Esophagus (tissue), 2 donors: ENCODE measurements at regions not wholly inside any gene's neighbourhood (a gene's known extent, or its start where the extent isn't known, plus 50 kb on each side); places are given as distances from the start of the nearest gene placed in this dataset.

Experiments
- H3K27ac ChIP-seq, 2 donors: one replicate each; pipeline ENCODE4 v1.5.1; 2013; ENCODE audit warnings: low read depth in 2 of 2, mild to moderate bottlenecking in 2 of 2, inconsistent platforms in 1 of 2, low read length in 1 of 2, moderate library complexity in 1 of 2
- H3K27me3 ChIP-seq, 2 donors: one replicate each; pipeline ENCODE4 v1.6.1; 2013; ENCODE audit warnings: low read length in 2 of 2, control low read depth in 1 of 2, mild to moderate bottlenecking in 1 of 2; ENCODE audit not compliant: insufficient read depth in 2 of 2, control insufficient read depth in 1 of 2
- H3K36me3 ChIP-seq, 2 donors: one replicate each; pipeline ENCODE4 v1.6.1; 2013; ENCODE audit warnings: low read length in 1 of 2; ENCODE audit not compliant: control insufficient read depth in 2 of 2, insufficient read depth in 2 of 2
- H3K4me1 ChIP-seq, 2 donors: one replicate each; pipeline ENCODE4 v1.6.1; 2013; ENCODE audit warnings: low read length in 1 of 2; ENCODE audit not compliant: control insufficient read depth in 2 of 2, insufficient read depth in 2 of 2
- H3K4me3 ChIP-seq, 2 donors: one replicate each; pipeline ENCODE4 v1.5.1; 2013; ENCODE audit warnings: low read length in 2 of 2, mild to moderate bottlenecking in 2 of 2, low read depth in 1 of 2, moderate library complexity in 1 of 2
- H3K9me3 ChIP-seq, 2 donors: one replicate each; pipeline ENCODE4 v1.6.1; 2013; ENCODE audit warnings: mild to moderate bottlenecking in 2 of 2, low read depth in 1 of 2, low read length in 1 of 2, moderate library complexity in 1 of 2; ENCODE audit not compliant: control insufficient read depth in 2 of 2, insufficient read depth in 1 of 2
- WGBS, 2 donors: extraction: QIAGEN DNeasy Blood & Tissue Kit; methylation state at CpG; one replicate each; pipeline ENCODE4 v1.1.7; 2013; 5-methylcytosine and 5-hydroxymethylcytosine counted together
- donor health status: healthy with polysubstance abuse.
- donor health status: Bipolar disorder and iron deficiency.

DNA sequence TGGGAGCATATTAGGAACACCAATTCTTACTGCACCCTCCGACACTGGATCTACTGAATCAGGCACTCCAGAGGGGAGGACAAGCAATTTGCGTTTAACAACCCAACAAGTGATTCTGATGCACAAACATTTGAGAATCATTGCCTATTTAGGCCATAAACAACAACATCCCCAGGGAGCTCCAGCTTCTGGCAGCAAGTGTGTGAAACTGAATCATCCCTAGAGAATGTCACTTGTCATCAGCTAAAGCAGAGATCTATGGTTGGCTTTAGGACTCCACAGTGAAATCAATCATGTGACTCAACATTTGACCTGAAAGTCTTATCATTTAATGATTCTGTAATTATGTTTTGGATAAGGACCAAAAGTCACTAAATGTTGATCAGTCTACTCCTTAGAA lies 505.0 kb upstream of the FLRT2 start:
- H3K27me3 ChIP-seq = no peaks in the 10 kb centered on the region
- H3K36me3 ChIP-seq = no peaks in the 10 kb centered on the region
- no peak overlapping the region for H3K27ac ChIP-seq
- H3K9me3 ChIP-seq = no peaks in the 10 kb centered on the region
- 82 to 86% methylated on average over 2 of the region's 2 CpGs for WGBS, 2 donors
- H3K4me3 ChIP-seq = no peak overlapping the region
- H3K4me1 ChIP-seq = no peaks in the 10 kb centered on the region

DNA sequence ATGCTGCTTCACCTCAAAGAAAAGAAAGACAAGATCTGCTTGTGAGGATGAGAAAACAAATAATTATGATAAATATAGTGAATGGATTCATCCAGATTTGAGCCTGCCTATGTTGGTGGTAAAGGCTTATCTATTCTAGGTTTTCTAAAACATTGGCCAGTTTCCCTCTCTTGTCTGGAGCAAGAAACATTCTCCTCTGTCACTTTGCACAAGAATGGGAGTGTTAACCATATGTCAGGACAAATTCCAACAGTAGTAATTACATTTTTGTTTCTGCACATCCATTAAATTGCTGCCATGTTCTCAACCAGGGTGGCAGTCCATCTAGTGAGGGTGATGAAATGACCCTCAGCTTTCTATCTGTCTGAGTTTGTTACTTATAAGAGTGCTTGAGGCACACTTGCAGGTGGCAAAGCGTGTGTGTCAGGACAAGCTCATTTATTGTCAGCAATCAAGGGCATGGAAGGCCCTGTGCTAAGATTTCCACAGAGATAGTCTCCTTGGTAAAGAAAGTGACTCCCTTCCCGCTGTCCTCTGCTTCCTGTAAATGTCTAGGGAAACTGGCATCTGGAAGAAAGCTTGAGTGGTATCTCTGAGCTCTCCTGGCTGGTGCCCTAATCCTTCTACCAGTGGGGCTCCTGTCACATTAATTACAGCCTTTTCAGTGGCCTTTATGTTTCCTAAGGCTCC lies 502.1 kb upstream of the FLRT2 start:
- H3K27me3 ChIP-seq = no peaks in the 10 kb centered on the region
- H3K9me3 ChIP-seq = no peaks in the 10 kb centered on the region
- H3K4me1 ChIP-seq = no peaks in the 10 kb centered on the region
- WGBS, 2 donors = 85% methylated on average over 2 of the region's 2 CpGs
- no peak overlapping the region for H3K27ac ChIP-seq
- H3K4me3 ChIP-seq = no peak overlapping the region
- no peaks in the 10 kb centered on the region for H3K36me3 ChIP-seq

DNA sequence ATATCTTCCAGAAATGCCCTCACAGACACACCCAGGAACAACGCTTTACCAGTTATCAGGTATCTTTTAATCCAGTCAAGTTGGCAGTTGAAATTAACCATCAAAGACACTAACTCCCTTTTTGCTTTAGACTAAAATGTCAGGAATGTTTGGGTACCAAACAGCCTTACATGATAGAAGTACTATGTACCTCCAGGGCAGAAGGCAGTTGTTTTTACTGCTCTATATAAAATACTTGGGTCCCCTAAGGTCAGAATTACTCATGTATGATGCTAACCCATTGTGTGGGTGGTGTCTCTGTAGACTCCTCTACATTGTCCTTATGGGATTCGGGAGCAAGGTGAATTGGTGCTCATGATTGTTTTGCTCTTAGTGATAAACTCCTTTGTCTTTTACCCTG lies 492.5 kb upstream of the FLRT2 start:
- no peaks in the 10 kb centered on the region for H3K27me3 ChIP-seq
- no peaks in the 10 kb centered on the region for H3K4me1 ChIP-seq
- no peaks in the 10 kb centered on the region for H3K36me3 ChIP-seq
- no peak overlapping the region for H3K4me3 ChIP-seq
- no peaks in the 10 kb centered on the region for H3K9me3 ChIP-seq
- no peak overlapping the region for H3K27ac ChIP-seq
- 88 to 90% methylated on average over 2 of the region's 2 CpGs for WGBS, 2 donors

DNA sequence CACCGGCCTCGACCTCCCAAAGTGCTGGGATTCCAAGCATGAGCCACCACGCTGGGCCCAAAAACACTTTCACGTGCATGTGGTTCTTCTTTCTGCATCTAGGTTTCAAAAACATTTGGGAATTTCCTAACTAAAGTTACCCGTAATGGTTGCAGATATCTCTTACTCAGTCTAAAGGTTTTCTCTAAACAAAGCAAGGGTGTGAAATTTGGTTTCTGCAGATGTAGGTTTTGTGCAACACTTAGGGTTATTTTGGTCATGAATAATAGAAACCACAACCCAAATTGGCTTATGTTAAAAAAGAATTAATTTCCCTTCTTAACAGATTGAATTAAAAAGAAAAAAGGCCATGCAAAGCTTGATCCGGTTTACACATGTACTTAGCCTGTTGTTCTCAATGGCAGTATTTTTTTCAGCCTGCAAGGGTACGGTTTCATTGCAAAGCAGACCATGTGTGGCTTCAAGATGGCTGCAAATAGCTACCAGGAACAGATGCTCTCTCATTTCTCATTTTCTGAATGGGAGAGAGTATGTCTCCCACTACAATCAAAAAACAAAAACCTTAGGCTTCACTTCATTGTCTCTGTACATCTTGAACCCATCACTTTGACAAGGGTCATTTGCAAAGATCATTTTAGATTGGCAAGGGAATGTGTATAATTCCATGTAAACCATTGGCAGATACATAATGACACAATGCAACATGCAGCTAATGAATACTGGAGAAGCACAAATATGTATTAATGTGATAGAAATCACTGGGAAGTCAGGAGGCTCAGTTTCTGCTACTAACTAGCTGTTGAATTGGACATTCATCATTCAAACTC lies 491.2 kb upstream of the FLRT2 start:
- H3K27ac ChIP-seq = no peak overlapping the region
- no peaks in the 10 kb centered on the region for H3K27me3 ChIP-seq
- H3K4me3 ChIP-seq = no peak overlapping the region
- H3K36me3 ChIP-seq = no peaks in the 10 kb centered on the region
- WGBS, 2 donors = 85 to 90% methylated on average over 7 of the region's 7 CpGs
- H3K9me3 ChIP-seq = no peaks in the 10 kb centered on the region
- H3K4me1 ChIP-seq = no peaks in the 10 kb centered on the region

DNA sequence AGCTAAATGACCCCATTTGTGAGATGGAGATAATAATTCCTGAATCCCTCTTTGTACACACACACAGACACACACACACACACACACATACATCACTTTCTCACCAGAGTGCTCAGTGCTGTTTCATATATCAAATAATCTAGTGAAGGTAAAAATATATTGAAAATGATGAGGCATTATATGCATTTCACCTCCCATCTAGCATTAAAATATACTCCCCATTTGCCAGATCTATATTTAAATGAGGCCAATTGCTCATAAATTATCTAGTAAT lies 490.7 kb upstream of the FLRT2 start:
- Histone ChIP-seq H3K4me3 (no peak overlapping the region), H3K4me1 (no peaks in the 10 kb centered on the region), H3K27me3 (no peaks in the 10 kb centered on the region), H3K27ac (no peak overlapping the region), H3K36me3 (no peaks in the 10 kb centered on the region), H3K9me3 (no peaks in the 10 kb centered on the region)

DNA sequence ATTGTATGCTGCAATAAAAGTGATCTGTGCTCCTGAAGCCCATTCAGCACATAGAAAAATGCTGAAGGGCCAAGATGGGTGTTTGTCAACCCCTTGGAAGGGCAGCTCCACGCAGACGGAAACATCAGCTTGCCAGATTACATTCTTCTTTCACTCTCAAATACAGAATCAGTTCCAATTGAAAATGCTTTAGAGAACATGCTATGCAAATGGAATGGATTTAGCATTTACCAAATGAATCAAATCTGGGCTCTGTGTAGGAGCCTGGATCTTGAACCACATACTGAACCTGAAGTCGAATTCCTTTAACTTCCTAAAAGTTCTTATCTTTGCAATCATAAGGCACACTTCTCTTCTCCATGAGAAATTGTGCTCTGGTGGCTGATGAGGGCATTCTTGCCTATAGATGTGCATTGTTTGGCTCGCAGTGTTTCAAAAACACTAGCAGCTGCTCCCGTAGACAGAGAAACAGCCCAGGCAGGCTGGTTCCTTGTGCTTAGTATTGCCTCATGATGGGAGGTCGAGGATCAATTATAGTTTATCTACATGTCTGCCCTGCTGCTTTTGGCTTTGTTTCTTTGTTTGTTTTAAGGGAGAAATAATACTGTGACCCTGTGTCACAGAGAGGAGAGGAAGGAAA lies 489.8 kb upstream of the FLRT2 start:
- no peaks in the 10 kb centered on the region for H3K4me1 ChIP-seq
- H3K9me3 ChIP-seq = no peaks in the 10 kb centered on the region
- H3K27ac ChIP-seq = no peak overlapping the region
- no peaks in the 10 kb centered on the region for H3K36me3 ChIP-seq
- H3K4me3 ChIP-seq = no peak overlapping the region
- H3K27me3 ChIP-seq = no peaks in the 10 kb centered on the region
- 62 to 67% methylated on average over 6 of the region's 6 CpGs for WGBS, 2 donors

DNA sequence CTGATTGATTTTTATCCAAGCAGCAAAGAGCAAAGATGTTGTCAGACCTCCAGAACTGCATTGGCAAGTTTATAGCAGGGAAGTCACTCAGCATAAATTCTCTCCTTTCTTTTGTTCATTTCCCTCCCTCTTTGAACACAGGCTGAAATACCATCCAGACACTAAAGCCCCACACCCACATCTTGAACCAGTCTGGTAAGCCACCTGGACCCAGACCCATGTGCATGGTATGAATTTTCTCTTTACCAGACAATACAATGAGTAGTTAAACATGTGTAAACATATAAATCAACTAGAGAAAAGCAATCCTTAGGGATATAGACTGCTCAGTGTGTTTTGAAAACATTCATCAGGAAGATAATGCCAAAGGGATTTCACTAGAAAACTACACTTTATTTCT lies 488.3 kb upstream of the FLRT2 start:
- no peaks in the 10 kb centered on the region for H3K27me3 ChIP-seq
- H3K9me3 ChIP-seq = no peaks in the 10 kb centered on the region
- H3K4me1 ChIP-seq = no peaks in the 10 kb centered on the region
- H3K27ac ChIP-seq = no peak overlapping the region
- no peaks in the 10 kb centered on the region for H3K36me3 ChIP-seq
- no peak overlapping the region for H3K4me3 ChIP-seq

DNA sequence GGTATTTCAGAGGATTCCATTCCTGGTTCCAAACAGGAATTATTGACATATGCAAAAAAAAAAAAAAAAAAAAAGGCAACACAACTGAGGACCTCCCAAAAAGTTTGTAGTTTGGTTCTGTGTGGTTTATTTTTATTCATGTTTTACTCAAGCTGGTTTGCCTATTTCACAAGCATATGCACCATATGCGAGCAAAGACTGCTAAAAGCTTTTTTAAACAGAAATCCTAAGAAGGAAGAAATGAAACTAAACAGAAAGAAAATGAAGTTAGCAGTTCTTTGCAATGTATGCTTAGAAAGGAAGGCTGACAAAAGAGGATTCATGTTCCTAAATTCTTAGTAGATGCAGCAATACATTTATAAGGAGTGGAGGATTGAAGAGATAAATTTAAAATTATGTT lies 487.6 kb upstream of the FLRT2 start:
- Histone ChIP-seq H3K4me1 (no peaks in the 10 kb centered on the region), H3K4me3 (no peak overlapping the region), H3K9me3 (no peaks in the 10 kb centered on the region), H3K27ac (no peak overlapping the region), H3K27me3 (no peaks in the 10 kb centered on the region), H3K36me3 (no peaks in the 10 kb centered on the region)
- 76 to 81% methylated on average over 1 of the region's 1 CpG for WGBS, 2 donors

DNA sequence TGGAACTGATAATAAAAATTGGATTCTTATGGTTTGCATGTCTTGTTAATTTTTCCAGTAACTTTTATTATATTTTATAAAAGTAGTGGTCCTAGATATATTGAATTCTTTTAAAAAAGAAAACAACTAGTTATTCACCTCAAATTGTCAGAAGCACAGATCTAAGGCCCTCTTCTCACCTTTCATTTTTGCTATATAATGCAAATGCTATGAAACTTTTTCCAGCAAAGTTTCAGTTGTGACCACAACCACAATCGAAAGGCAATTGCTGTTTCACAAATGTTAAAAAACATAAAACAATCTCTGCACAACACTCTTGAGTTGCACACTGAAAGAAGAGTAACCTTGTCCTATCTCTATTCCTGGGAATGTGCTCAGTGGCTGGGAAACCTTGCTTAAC lies 479.8 kb upstream of the FLRT2 start:
- no peak overlapping the region for H3K27ac ChIP-seq
- H3K4me3 ChIP-seq = no peak overlapping the region
- H3K9me3 ChIP-seq = peaks cover 3 to 4% of the 10 kb centered on the region in 2 donors
- WGBS, 2 donors = 82% methylated on average over 1 of the region's 1 CpG
- H3K27me3 ChIP-seq = no peaks in the 10 kb centered on the region
- no peaks in the 10 kb centered on the region for H3K4me1 ChIP-seq
- no peaks in the 10 kb centered on the region for H3K36me3 ChIP-seq

DNA sequence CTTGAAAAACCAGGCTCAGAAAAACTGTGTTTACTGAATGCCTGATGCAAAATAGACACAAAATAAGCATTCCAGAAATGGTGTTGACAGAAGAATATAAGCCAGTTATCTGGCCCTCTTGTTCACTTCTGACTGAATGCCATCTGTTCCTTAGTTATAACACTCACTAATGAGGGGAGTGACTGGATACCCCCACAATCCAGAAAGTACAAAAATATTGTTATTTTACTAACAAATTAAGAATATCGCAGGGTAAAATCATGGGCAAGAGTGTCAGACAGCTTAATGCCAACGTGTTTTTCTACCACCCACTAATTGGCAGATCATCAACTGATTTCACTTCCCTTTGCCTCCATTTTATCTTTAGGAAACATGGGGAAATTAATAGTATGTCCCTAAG lies 477.3 kb upstream of the FLRT2 start:
- Histone ChIP-seq H3K4me1 (no peaks in the 10 kb centered on the region), H3K4me3 (no peak overlapping the region), H3K27me3 (no peaks in the 10 kb centered on the region), H3K27ac (no peak overlapping the region), H3K36me3 (no peaks in the 10 kb centered on the region), H3K9me3 (peaks cover 3 to 4% of the 10 kb centered on the region in 2 donors)
- WGBS, 2 donors = 85 to 93% methylated on average over 2 of the region's 2 CpGs
